Osteoblast (primary cell): ENCODE measurements at regions not wholly inside any gene's neighbourhood (a gene's known extent, or its start where the extent isn't known, plus 50 kb on each side); places are given as distances from the start of the nearest gene placed in this dataset.

ENCODE experiments used
- DNase-seq: peaks from one replicate; pipeline ENCODE4 v3.0.0; 2011; ENCODE audit warnings: low spot score, mixed read lengths; ENCODE audit not compliant: insufficient read length; ENCODE audit errors: missing footprints
- H2AFZ ChIP-seq: 2 replicates; pipeline ENCODE4 v1.6.0; 2011; ENCODE audit warnings: mild to moderate bottlenecking, low read length
- H3K27ac ChIP-seq: 2 replicates; pipeline ENCODE4 v1.5.1; 2011; ENCODE audit warnings: mild to moderate bottlenecking, low read depth, low read length, moderate library complexity
- H3K27me3 ChIP-seq: 2 replicates; pipeline ENCODE4 v1.6.0; 2012; ENCODE audit warnings: mild to moderate bottlenecking, control low read depth, inconsistent platforms, low read length, moderate library complexity; ENCODE audit not compliant: insufficient read depth
- H3K36me3 ChIP-seq: 2 replicates; pipeline ENCODE4 v1.5.1; 2011; ENCODE audit warnings: mild to moderate bottlenecking, low read length, control low read depth, moderate library complexity; ENCODE audit not compliant: insufficient read depth
- H3K4me1 ChIP-seq: 2 replicates; pipeline ENCODE4 v1.5.1; 2011; ENCODE audit warnings: mild to moderate bottlenecking, low read length, control low read depth, moderate library complexity; ENCODE audit not compliant: insufficient read depth
- H3K4me2 ChIP-seq: 2 replicates; pipeline ENCODE4 v1.6.0; 2011; ENCODE audit warnings: mild to moderate bottlenecking, low read length; ENCODE audit not compliant: insufficient read depth
- H3K4me3 ChIP-seq: fragments of 200-600 bp; sonication (generic); 3 replicates; pipeline ENCODE4 v1.5.1; 2012; ENCODE audit warnings: mild to moderate bottlenecking, low read length, inconsistent platforms; ENCODE audit not compliant: insufficient read depth
- H3K79me2 ChIP-seq: 2 replicates; pipeline ENCODE4 v1.6.0; 2012; ENCODE audit warnings: mild to moderate bottlenecking, low read length, control low read depth, inconsistent platforms; ENCODE audit not compliant: insufficient read depth
- H3K9me3 ChIP-seq: 2 replicates; pipeline ENCODE4 v1.5.1; 2011; ENCODE audit warnings: low read depth, low read length, control low read depth
- H4K20me1 ChIP-seq: 2 replicates; pipeline ENCODE4 v1.6.0; 2012; ENCODE audit warnings: mild to moderate bottlenecking, low read length, control low read depth; ENCODE audit not compliant: insufficient read depth
- CTCF ChIP-seq: IDR thresholded peaks from 2 replicates; pipeline ENCODE4 v1.5.1; 2011; ENCODE audit warnings: mild to moderate bottlenecking, low read depth, low read length, moderate library complexity; ENCODE audit errors: extremely low read depth

GRCh38 chr2:144074450-144074849 is 445.5 kb downstream of the ZEB2 start:
- no peak for DNase-seq
- Histone ChIP-seq H3K79me2 (no peaks in the 10 kb centered on the region), H2AFZ (no peak overlapping the region)

GRCh38 chr2:144071461-144071860 is 448.5 kb downstream of the ZEB2 start:
- H3K79me2 ChIP-seq: no peaks in the 10 kb centered on the region
- no peaks in the 10 kb centered on the region for H3K9me3 ChIP-seq
- H3K27ac ChIP-seq: no peak overlapping the region
- H3K4me3 ChIP-seq: peak overlapping the region; percentile 3
- H2AFZ ChIP-seq: no peak overlapping the region
- H3K4me1 ChIP-seq: no peaks in the 10 kb centered on the region
- H3K4me2 ChIP-seq: peak overlapping the region; percentile 46
- peak; percentile 68 for TF ChIP-seq CTCF
- no peaks in the 10 kb centered on the region for H4K20me1 ChIP-seq
- H3K27me3 ChIP-seq: no peaks in the 10 kb centered on the region
- no peaks in the 10 kb centered on the region for H3K36me3 ChIP-seq
- peak; percentile 84 for DNase-seq

More at GRCh38 chr2:144074450-144074849, 445.5 kb downstream of the ZEB2 start:
- Histone ChIP-seq H3K27ac (no peak overlapping the region), H3K27me3 (no peaks in the 10 kb centered on the region), H3K4me1 (peaks cover 15% of the 10 kb centered on the region), H3K4me3 (no peak overlapping the region), H3K36me3 (no peaks in the 10 kb centered on the region), H4K20me1 (no peaks in the 10 kb centered on the region), H3K4me2 (no peak overlapping the region), H3K9me3 (no peaks in the 10 kb centered on the region)
- no peak for TF ChIP-seq CTCF

- TF ChIP-seq CTCF: no peak
- Histone ChIP-seq H3K4me3 (no peak overlapping the region), H3K79me2 (no peaks in the 10 kb centered on the region), H3K4me1 (no peaks in the 10 kb centered on the region), H4K20me1 (no peaks in the 10 kb centered on the region), H3K36me3 (no peaks in the 10 kb centered on the region), H3K27me3 (no peaks in the 10 kb centered on the region), H3K9me3 (no peaks in the 10 kb centered on the region), H3K4me2 (no peak overlapping the region), H2AFZ (no peak overlapping the region), H3K27ac (no peak overlapping the region)
- DNase-seq: no peak
These were observed 452.4 kb downstream of the ZEB2 start for GRCh38 chr2:144067506-144067905.

GRCh38 chr2:144063602-144064001 is 456.3 kb downstream of the ZEB2 start:
- no peaks in the 10 kb centered on the region for H3K27me3 ChIP-seq
- no peaks in the 10 kb centered on the region for H3K36me3 ChIP-seq
- no peaks in the 10 kb centered on the region for H3K79me2 ChIP-seq
- no peaks in the 10 kb centered on the region for H3K4me1 ChIP-seq
- H3K27ac ChIP-seq: no peak overlapping the region
- H3K4me2 ChIP-seq: no peak overlapping the region
- no peak for TF ChIP-seq CTCF
- DNase-seq: no peak
- no peaks in the 10 kb centered on the region for H3K9me3 ChIP-seq
- no peak overlapping the region for H2AFZ ChIP-seq
- no peak overlapping the region for H3K4me3 ChIP-seq
- no peaks in the 10 kb centered on the region for H4K20me1 ChIP-seq
